Epithelial cell of esophagus (primary cell): ENCODE measurements at regions not wholly inside any gene's neighbourhood (a gene's known extent, or its start where the extent isn't known, plus 50 kb on each side); places are given as distances from the start of the nearest gene placed in this dataset.

Source experiments
- DNase-seq: peaks from one replicate; pipeline ENCODE4 v3.0.0; 2010; ENCODE audit warnings: low read depth
- H3K4me3 ChIP-seq: 2 replicates; pipeline ENCODE4 v1.5.1; 2011; ENCODE audit warnings: mild to moderate bottlenecking, low read length, control low read depth
- CTCF ChIP-seq: IDR thresholded peaks from 2 replicates; pipeline ENCODE4 v1.5.1; 2011; ENCODE audit warnings: low read depth, mild to moderate bottlenecking, low read length, control low read depth, inconsistent platforms; ENCODE audit not compliant: insufficient read depth; ENCODE audit errors: missing control alignments

GRCh38 chr18:54743605-54743995 is 84.7 kb upstream of the RAB27B start:
- H3K4me3 ChIP-seq, result no peak overlapping the region
- no peak for DNase-seq
- TF ChIP-seq CTCF, result no peak

GRCh38 chr18:54749291-54749690 is 79.0 kb upstream of the RAB27B start:
- DNase-seq, result no peak
- no peak for TF ChIP-seq CTCF
- no peak overlapping the region for H3K4me3 ChIP-seq

- TF ChIP-seq CTCF, result no peak
- H3K4me3 ChIP-seq, result no peak overlapping the region
- DNase-seq, result no peak
Observed at GRCh38 chr18:54750350-54750749, 77.9 kb upstream of the RAB27B start.

- TF ChIP-seq CTCF, result no peak
- no peak for DNase-seq
- H3K4me3 ChIP-seq, result no peak overlapping the region
Observed at GRCh38 chr18:54752185-54752584, 76.1 kb upstream of the RAB27B start.

GRCh38 chr18:54755456-54755855 is 72.8 kb upstream of the RAB27B start:
- DNase-seq, result no peak
- TF ChIP-seq CTCF, result no peak
- no peak overlapping the region for H3K4me3 ChIP-seq

GRCh38 chr18:54762386-54762785 is 65.9 kb upstream of the RAB27B start:
- TF ChIP-seq CTCF, result no peak
- no peak for DNase-seq
- no peak overlapping the region for H3K4me3 ChIP-seq

- no peak overlapping the region for H3K4me3 ChIP-seq
- TF ChIP-seq CTCF, result no peak
- DNase-seq, result no peak
Observed at GRCh38 chr18:54764786-54765185, 63.5 kb upstream of the RAB27B start.
